Heart left ventricle (tissue), 13 donors: ENCODE measurements at regions not wholly inside any gene's neighbourhood (a gene's known extent, or its start where the extent isn't known, plus 50 kb on each side); places are given as distances from the start of the nearest gene placed in this dataset.

Source experiments
- CTCF ChIP-seq, 12 donors: fragments of 200-600 bp; sonication (generic) in 4 of 12; IDR thresholded peaks; one replicate each; pipeline versions ENCODE4 v1.5.0 to v1.8.0; 2018 to 2022; ENCODE audit warnings: antibody characterized with exemption in 12 of 12, mild to moderate bottlenecking in 5 of 12
- POLR2A ChIP-seq, 2 donors: fragments of 450-650 bp; IDR thresholded peaks; one replicate each; pipeline ENCODE4 v1.6.1; 2017; ENCODE audit warnings: antibody characterized with exemption in 2 of 2, mild to moderate bottlenecking in 2 of 2, moderate library complexity in 2 of 2
- donor health status: ischemic (EF 13 %, LVEDD 7.1; RV severe dilation, severe dysfunction).
- donor health status: DM: no; HTN: yes; CAD: no.
- donor health status: DM: no; HTN: no; CAD: no.
- donor health status: ischemic (EF 25% LVEDD 6.9; RV normal size, moderate dysfunction).
- donor health status: ischemic (EF 25% LVEDD 5.7; RV mildly dilated, moderate dysfunction).
- donor health status: ischemic (EF 35%, LVEDD 5.7; RV mildly dilated, moderate dysfunction).
- donor health status: nonischemic (EF 11% LVEDD 7.7; RV severe dilation, severe dysfunction).
- donor health status: DM: yes; HTN: yes; CAD: no.
- donor health status: PGD.
- donor health status: ischemic (EF 29% LVEDD 5.4; RV normal size, mild dysfunction).
- donor health status: nonischemic (EF 23%, LVEDD 6.1; RV moderate dilation, normal function).

GRCh38 chr5:66238435-66238834 is 94.3 kb downstream of the SREK1 start:
- TF ChIP-seq CTCF (IDR thresholded peaks at IDR 0.05) (no peak), POLR2A (IDR thresholded peaks at IDR 0.05) (no peak)
